K562 (cell line): ENCODE measurements at regions not wholly inside any gene's neighbourhood (a gene's known extent, or its start where the extent isn't known, plus 50 kb on each side); places are given as distances from the start of the nearest gene placed in this dataset.

ENCODE experiments used
- RAD21 ChIP-seq, 2 experiments: fragments of 250-450 bp in 1 of 2; fragments of 450-650 bp in 1 of 2; sonication (Bioruptor Pico) in 1 of 2; formaldehyde crosslinking in 1 of 2; IDR thresholded peaks in 1 of 2; conservative IDR thresholded peaks in 1 of 2; 2 replicates each; pipeline versions ENCODE4 v1.4.0 to v1.8.0; 2020 to 2022; ENCODE audit warnings: mild to moderate bottlenecking in 2 of 2, moderate library complexity in 1 of 2
- TEAD2 ChIP-seq: fragments of 450-650 bp; IDR thresholded peaks from 2 replicates; pipeline ENCODE4 v1.6.1; 2016; ENCODE audit warnings: missing genetic modification characterization, control low read depth, missing compliant biosample characterization
- YY1 ChIP-seq, 3 experiments: IDR thresholded peaks; 2 replicates each; pipeline ENCODE4 v1.6.1; 2011; ENCODE audit warnings: low read length in 2 of 3, mild to moderate bottlenecking in 2 of 3, moderate library complexity in 2 of 3, borderline replicate concordance in 1 of 3, control low read depth in 1 of 3, low read depth in 1 of 3; ENCODE audit not compliant: insufficient read depth in 3 of 3, insufficient replicate concordance in 2 of 3, control insufficient read depth in 1 of 3, insufficient read length in 1 of 3; ENCODE audit errors: extremely low read depth in 1 of 3
- ZC3H4 ChIP-seq: sonication (generic); formaldehyde crosslinking; IDR thresholded peaks from 2 replicates; pipeline ENCODE4 v1.9.0; 2021; ENCODE audit warnings: missing genetic modification reagents, borderline replicate concordance
- ZNF263 ChIP-seq: sonication (generic); formaldehyde crosslinking; IDR thresholded peaks from 2 replicates; pipeline ENCODE4 v1.8.0; 2022; ENCODE audit warnings: mild to moderate bottlenecking, missing genetic modification reagents, borderline replicate concordance
- TF ChIP-seq, protein P1 (sequence below): sonication (generic); formaldehyde crosslinking; IDR thresholded peaks from 2 replicates; pipeline ENCODE4 v1.4.0; 2020; ENCODE audit warnings: mild to moderate bottlenecking, missing genetic modification reagents
- TF ChIP-seq, protein P2 (sequence below): fragments of 450-650 bp; formaldehyde crosslinking; IDR thresholded peaks from 2 replicates; pipeline ENCODE4 v1.4.0; 2020; ENCODE audit warnings: mild to moderate bottlenecking, moderate library complexity
- TF ChIP-seq, protein P3 (sequence below): sonication (generic); formaldehyde crosslinking; IDR thresholded peaks from 2 replicates; pipeline ENCODE4 v1.8.1; 2023; ENCODE audit warnings: mild to moderate bottlenecking, missing genetic modification reagents

DNA sequence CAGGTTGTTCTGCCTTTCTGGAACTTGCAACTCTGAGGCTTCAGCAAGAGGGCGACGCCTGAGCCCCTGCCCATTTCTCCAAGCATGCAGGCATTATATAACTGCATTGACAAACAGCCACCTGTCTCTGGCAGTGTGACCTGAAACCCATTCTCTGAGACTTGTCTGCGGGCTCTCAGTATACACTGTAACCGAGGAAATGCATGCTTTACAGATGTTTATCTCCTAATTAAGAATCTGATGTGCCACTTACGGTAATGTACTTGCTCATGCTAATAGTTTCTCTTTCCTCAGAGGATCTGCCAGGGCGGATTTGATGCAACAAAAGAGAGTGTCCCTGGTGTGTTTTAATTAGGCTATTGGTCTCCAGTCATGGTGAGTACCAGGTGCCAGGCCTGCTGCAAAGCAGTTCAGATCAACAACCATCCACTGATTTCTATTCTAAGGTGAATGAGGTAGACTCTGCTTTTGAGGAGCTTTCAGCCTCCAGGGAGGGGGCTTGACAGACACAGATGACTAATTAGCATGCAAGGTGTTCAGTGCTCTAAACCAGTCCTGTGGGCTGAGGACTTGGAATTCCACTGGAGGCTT is 593.7 kb upstream of the KLF4 start:
- TF ChIP-seq TEAD2 (tag) (no peak), ZNF263 (CRISPR knock-in tag) (no peak), RAD21 (CRISPR knock-in tag; conservative IDR thresholded peaks at IDR 0.05 in 1 of 2, IDR thresholded peaks at IDR 0.05 in 1 of 2) (no peak), YY1 (IDR thresholded peaks at IDR 0.05; ENCODE audit: borderline replicate concordance in 1 of 3, control insufficient read depth in 1 of 3, extremely low read depth in 1 of 3, insufficient read depth in 3 of 3, insufficient read length in 1 of 3, insufficient replicate concordance in 2 of 3, low read depth in 1 of 3, low read length in 2 of 3) (no peak), ZC3H4 (CRISPR knock-in tag) (no peak)
- TF ChIP-seq, protein P1, sequence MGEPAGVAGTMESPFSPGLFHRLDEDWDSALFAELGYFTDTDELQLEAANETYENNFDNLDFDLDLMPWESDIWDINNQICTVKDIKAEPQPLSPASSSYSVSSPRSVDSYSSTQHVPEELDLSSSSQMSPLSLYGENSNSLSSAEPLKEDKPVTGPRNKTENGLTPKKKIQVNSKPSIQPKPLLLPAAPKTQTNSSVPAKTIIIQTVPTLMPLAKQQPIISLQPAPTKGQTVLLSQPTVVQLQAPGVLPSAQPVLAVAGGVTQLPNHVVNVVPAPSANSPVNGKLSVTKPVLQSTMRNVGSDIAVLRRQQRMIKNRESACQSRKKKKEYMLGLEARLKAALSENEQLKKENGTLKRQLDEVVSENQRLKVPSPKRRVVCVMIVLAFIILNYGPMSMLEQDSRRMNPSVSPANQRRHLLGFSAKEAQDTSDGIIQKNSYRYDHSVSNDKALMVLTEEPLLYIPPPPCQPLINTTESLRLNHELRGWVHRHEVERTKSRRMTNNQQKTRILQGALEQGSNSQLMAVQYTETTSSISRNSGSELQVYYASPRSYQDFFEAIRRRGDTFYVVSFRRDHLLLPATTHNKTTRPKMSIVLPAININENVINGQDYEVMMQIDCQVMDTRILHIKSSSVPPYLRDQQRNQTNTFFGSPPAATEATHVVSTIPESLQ, result no peak
- TF ChIP-seq, protein P2, sequence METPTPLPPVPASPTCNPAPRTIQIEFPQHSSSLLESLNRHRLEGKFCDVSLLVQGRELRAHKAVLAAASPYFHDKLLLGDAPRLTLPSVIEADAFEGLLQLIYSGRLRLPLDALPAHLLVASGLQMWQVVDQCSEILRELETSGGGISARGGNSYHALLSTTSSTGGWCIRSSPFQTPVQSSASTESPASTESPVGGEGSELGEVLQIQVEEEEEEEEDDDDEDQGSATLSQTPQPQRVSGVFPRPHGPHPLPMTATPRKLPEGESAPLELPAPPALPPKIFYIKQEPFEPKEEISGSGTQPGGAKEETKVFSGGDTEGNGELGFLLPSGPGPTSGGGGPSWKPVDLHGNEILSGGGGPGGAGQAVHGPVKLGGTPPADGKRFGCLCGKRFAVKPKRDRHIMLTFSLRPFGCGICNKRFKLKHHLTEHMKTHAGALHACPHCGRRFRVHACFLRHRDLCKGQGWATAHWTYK (CRISPR knock-in tag), result no peak
- TF ChIP-seq, protein P3, sequence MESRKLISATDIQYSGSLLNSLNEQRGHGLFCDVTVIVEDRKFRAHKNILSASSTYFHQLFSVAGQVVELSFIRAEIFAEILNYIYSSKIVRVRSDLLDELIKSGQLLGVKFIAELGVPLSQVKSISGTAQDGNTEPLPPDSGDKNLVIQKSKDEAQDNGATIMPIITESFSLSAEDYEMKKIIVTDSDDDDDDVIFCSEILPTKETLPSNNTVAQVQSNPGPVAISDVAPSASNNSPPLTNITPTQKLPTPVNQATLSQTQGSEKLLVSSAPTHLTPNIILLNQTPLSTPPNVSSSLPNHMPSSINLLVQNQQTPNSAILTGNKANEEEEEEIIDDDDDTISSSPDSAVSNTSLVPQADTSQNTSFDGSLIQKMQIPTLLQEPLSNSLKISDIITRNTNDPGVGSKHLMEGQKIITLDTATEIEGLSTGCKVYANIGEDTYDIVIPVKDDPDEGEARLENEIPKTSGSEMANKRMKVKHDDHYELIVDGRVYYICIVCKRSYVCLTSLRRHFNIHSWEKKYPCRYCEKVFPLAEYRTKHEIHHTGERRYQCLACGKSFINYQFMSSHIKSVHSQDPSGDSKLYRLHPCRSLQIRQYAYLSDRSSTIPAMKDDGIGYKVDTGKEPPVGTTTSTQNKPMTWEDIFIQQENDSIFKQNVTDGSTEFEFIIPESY (CRISPR knock-in tag), result no peak
